Thyroid gland (tissue), 4 donors: ENCODE measurements at regions not wholly inside any gene's neighbourhood (a gene's known extent, or its start where the extent isn't known, plus 50 kb on each side); places are given as distances from the start of the nearest gene placed in this dataset.

Source experiments
- DNase-seq, 2 donors: peaks; one replicate each; pipeline ENCODE4 v3.0.0-alpha.2; 2019
- H3K27ac ChIP-seq, 3 donors: fragments of 200-600 bp; sonication (generic); 1 replicate in 2 of 3; 2 replicates in 1 of 3; pipeline ENCODE4 v1.5.1; 2016 to 2019; ENCODE audit warnings: mild to moderate bottlenecking in 1 of 3, moderate library complexity in 1 of 3
- H3K27me3 ChIP-seq: fragments of 200-600 bp; sonication (generic); one replicate; pipeline ENCODE4 v1.5.1; 2019
- H3K36me3 ChIP-seq, 2 donors: fragments of 200-600 bp; sonication (generic); one replicate each; pipeline ENCODE4 v1.5.1; 2016 to 2019
- H3K4me1 ChIP-seq, 2 donors: fragments of 200-600 bp; sonication (generic); one replicate each; pipeline ENCODE4 v1.5.1; 2017 to 2019
- H3K4me3 ChIP-seq, 3 donors: fragments of 200-600 bp; sonication (generic); replicated peaks in 1 of 3; 1 replicate in 2 of 3; 2 replicates in 1 of 3; pipeline ENCODE4 v1.5.1; 2016; ENCODE audit warnings: mild to moderate bottlenecking in 1 of 3
- H3K9me3 ChIP-seq: fragments of 200-600 bp; sonication (generic); one replicate; pipeline ENCODE4 v1.5.1; 2017
- POLR2A ChIP-seq, 2 donors: fragments of 450-650 bp; IDR thresholded peaks; one replicate each; pipeline ENCODE4 v1.6.1; 2017; ENCODE audit warnings: antibody characterized with exemption in 2 of 2, mild to moderate bottlenecking in 2 of 2, moderate library complexity in 1 of 2
- WGBS, 2 donors: methylation state at CpG; one replicate each; pipeline ENCODE4 v1.1.5; 2017; 5-methylcytosine and 5-hydroxymethylcytosine counted together
- intact Hi-C: fragments of 100-400 bp; cut with DNase I; formaldehyde crosslinking; loops from one replicate; pipeline ENCODE4 v1.15.1; 2023
- TF ChIP-seq, protein P1 (sequence below), 6 experiments: fragments of 200-600 bp in 3 of 6; fragments of 450-650 bp in 3 of 6; sonication (generic) in 3 of 6; IDR thresholded peaks; one replicate each; pipeline ENCODE4 v1.5.1; 2016 to 2019; ENCODE audit warnings: antibody characterized with exemption in 6 of 6, mild to moderate bottlenecking in 2 of 6, inconsistent platforms in 1 of 6, moderate library complexity in 1 of 6

DNA sequence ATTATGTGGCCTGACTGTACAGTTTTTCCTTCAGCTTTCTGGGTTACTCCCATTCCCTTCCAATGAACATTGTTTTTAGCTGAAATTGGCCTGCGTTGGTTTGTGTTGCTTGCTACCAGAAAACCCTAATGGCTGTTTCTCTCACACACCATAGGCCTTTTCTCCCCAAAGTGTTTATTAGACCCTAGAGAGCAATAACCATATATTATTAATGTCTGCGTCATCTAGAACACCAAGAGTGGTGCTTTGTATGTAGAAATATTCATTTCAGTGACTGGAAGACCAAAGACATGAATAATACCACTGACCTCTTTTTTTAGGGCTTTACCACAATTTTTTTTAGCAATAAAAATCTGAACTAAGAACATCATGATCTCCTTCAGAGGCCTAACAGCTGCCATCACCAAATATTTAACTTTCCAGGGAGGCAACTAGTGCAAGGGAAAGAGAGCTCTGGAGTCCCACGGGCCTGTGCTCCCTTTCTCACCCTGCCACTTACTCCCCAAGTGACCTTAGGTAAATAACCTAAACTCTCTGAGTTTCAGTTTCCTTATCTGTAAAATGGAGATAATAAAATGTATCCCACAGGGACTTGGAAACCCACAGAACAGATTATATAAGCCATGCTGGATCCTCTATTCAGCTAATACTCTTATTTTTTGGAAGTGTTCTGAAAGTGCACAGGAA, 201.9 kb upstream of the ISL1 start:
- DNase-seq: no peak
- 59 to 62% methylated on average over 3 of the region's 3 CpGs for WGBS, 2 donors
- Histone ChIP-seq H3K9me3 (no peaks in the 10 kb centered on the region), H3K27ac (no peak overlapping the region), H3K4me3 (no peak overlapping the region), H3K4me1 (no peaks in the 10 kb centered on the region), H3K36me3 (no peaks in the 10 kb centered on the region), H3K27me3 (no peaks in the 10 kb centered on the region)
- no peak for TF ChIP-seq POLR2A (IDR thresholded peaks at IDR 0.05)
- TF ChIP-seq, protein P1, sequence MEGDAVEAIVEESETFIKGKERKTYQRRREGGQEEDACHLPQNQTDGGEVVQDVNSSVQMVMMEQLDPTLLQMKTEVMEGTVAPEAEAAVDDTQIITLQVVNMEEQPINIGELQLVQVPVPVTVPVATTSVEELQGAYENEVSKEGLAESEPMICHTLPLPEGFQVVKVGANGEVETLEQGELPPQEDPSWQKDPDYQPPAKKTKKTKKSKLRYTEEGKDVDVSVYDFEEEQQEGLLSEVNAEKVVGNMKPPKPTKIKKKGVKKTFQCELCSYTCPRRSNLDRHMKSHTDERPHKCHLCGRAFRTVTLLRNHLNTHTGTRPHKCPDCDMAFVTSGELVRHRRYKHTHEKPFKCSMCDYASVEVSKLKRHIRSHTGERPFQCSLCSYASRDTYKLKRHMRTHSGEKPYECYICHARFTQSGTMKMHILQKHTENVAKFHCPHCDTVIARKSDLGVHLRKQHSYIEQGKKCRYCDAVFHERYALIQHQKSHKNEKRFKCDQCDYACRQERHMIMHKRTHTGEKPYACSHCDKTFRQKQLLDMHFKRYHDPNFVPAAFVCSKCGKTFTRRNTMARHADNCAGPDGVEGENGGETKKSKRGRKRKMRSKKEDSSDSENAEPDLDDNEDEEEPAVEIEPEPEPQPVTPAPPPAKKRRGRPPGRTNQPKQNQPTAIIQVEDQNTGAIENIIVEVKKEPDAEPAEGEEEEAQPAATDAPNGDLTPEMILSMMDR (IDR thresholded peaks at IDR 0.05): no peak
- intact Hi-C loops: no loop called here

DNA sequence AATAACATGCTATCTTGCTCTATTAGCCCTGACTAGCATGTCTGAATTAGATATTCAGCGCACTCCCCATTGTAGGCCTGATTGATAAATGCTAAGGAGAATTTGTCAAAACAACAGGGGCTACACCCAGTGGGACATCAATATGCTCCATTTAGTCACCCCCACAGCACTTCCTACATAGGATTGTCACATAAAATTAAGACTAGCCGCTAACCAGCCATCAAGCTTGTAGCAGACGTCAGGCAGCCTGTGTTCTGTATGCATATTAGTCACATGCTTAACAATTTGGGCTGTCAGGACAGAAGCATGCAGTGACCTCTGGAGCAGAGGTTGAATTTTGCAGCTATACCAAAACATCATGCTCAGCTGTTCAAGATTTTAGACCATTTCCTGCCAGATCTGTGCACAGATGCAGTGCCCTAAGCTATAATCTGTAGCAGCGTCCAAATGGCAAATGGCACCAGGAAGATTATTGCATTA, 197.4 kb upstream of the ISL1 start:
- no peak for DNase-seq
- H3K36me3 ChIP-seq: no peaks in the 10 kb centered on the region
- 60 to 77% methylated on average over 4 of the region's 4 CpGs for WGBS, 2 donors
- H3K27me3 ChIP-seq: no peaks in the 10 kb centered on the region
- intact Hi-C loops: no loop called here
- TF ChIP-seq POLR2A (IDR thresholded peaks at IDR 0.05): no peak
- TF ChIP-seq, protein P1 (IDR thresholded peaks at IDR 0.05): no peak
- no peak overlapping the region for H3K4me3 ChIP-seq
- no peaks in the 10 kb centered on the region for H3K4me1 ChIP-seq
- no peaks in the 10 kb centered on the region for H3K9me3 ChIP-seq
- H3K27ac ChIP-seq: no peak overlapping the region

DNA sequence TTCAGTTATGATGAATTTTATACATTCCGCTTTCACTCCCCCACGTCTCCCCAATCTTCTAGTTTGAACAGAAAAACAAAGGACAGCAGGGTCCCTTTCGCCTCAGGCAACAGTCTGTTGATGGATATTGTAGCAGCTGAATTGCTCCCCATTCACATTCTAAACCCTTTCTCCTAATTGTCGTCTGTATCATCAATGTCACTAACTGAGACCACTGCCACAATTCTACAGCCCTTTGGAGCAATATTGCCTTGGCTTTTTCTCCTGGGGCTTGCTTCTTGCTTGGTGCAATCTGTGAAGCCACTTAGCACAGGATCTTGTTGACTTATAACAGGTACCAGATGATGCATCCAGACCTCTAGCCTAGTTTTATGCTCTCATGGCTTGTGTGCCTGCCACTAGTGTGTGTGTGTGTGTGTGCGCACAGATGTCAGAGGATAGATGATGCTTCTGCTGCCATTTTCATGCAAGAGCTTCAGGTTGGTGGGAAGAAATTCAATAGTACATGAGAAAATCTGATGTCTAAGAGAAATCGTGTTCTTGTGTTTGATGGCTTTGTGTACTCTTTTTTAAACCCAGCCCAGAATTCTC, 195.2 kb upstream of the ISL1 start:
- DNase-seq: no peak
- H3K4me3 ChIP-seq: no peak overlapping the region
- H3K27me3 ChIP-seq: no peaks in the 10 kb centered on the region
- H3K4me1 ChIP-seq: no peaks in the 10 kb centered on the region
- intact Hi-C loops: no loop called here
- WGBS, 2 donors: 67 to 73% methylated on average over 6 of the region's 6 CpGs
- H3K9me3 ChIP-seq: no peaks in the 10 kb centered on the region
- H3K36me3 ChIP-seq: no peaks in the 10 kb centered on the region
- no peak overlapping the region for H3K27ac ChIP-seq
- no peak for TF ChIP-seq POLR2A (IDR thresholded peaks at IDR 0.05)
- TF ChIP-seq, protein P1 (IDR thresholded peaks at IDR 0.05): no peak

DNA sequence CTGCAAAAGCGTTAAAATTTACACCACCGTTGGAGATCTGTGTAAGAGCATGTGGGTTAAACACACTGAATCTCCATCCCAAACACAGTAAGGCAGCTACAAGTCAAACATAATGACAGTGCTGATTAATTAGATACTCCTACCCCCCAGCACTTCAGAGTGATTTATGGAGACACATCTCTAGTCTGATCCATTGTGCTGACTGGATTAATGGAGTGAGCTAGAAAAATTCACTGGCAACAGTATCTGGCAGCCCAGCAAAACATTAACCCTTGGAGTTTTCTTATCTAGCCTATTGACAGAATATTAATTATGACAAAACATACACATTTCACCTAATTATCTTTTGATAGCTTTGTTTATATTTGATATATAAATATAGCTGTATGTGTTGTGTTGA, 188.6 kb upstream of the ISL1 start:
- no peaks in the 10 kb centered on the region for H3K9me3 ChIP-seq
- no peaks in the 10 kb centered on the region for H3K27me3 ChIP-seq
- DNase-seq: no peak
- H3K36me3 ChIP-seq: no peaks in the 10 kb centered on the region
- WGBS, 2 donors: 20 to 28% methylated on average over 2 of the region's 2 CpGs
- no peak overlapping the region for H3K4me3 ChIP-seq
- no peaks in the 10 kb centered on the region for H3K4me1 ChIP-seq
- TF ChIP-seq POLR2A (IDR thresholded peaks at IDR 0.05): no peak
- TF ChIP-seq, protein P1 (IDR thresholded peaks at IDR 0.05): no peak
- intact Hi-C loops: no loop called here
- no peak overlapping the region for H3K27ac ChIP-seq

DNA sequence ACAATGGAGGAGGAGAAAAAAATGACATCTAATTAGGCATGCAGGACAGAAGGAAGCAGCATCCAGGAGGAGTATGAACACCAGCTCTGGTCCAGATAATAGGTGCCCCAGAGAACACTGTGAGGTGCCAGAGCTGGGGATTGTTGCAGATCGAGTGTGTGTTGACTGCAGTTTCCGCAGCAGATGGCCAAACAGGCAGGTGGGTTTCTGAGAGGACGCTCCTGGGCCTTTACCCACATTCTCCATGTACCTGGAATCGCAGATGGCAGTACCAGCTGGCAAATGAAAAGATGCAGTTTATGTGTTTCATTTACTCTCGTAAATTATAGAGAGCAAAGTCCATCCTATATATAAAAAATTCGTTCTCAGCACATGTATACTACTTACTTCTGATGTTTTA, 182.2 kb upstream of the ISL1 start:
- TF ChIP-seq, protein P1 (IDR thresholded peaks at IDR 0.05): no peak
- TF ChIP-seq POLR2A (IDR thresholded peaks at IDR 0.05): no peak
- no peaks in the 10 kb centered on the region for H3K4me1 ChIP-seq
- WGBS, 2 donors: 72 to 74% methylated on average over 6 of the region's 6 CpGs
- H3K36me3 ChIP-seq: no peaks in the 10 kb centered on the region
- DNase-seq: no peak
- H3K27ac ChIP-seq: no peak overlapping the region
- no peaks in the 10 kb centered on the region for H3K9me3 ChIP-seq
- H3K4me3 ChIP-seq: no peak overlapping the region
- no peaks in the 10 kb centered on the region for H3K27me3 ChIP-seq
- intact Hi-C loops: no loop called here
